ENCODE measurements at regions not wholly inside any gene's neighbourhood (a gene's known extent, or its start where the extent isn't known, plus 50 kb on each side); places are given as distances from the start of the nearest gene placed in this dataset.

DNA sequence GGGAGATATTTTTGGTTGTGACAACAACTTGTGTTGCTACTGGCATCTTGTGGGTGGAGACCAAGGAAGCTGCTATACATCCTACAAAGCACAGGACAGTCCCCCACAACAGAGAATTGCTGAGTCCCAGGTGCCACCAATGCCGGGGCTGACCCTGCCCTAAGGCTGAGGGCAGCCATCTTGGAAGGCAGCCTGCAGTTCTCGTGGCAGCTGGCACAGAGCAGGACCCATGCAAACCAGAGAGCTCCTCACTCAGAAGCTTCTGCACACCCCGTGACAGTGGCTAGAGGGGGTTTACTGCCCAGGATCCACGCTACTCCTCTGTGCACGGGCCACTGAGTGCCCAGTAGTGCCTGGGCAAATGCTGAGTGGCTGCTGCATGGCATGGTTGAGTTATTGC is 143.4 kb downstream of the CTTN start:
- TF ChIP-seq EP300 (IDR thresholded peaks at IDR 0.05) (no peak), CTCF (IDR thresholded peaks at IDR 0.05) (no peak)

All from ovary (tissue), 3 donors.